Neutrophil (primary cell): ENCODE measurements at regions not wholly inside any gene's neighbourhood (a gene's known extent, or its start where the extent isn't known, plus 50 kb on each side); places are given as distances from the start of the nearest gene placed in this dataset.
"Not testable (repeated sequence)": the region's sequence is repeated elsewhere in the genome, so short reads cannot be mapped to it uniquely, and the experiment has no call there.

Experiments
- H3K27ac ChIP-seq: fragments of 200-600 bp; sonication (generic); 2 replicates; pipeline ENCODE4 v1.5.1; 2016; ENCODE audit warnings: mild to moderate bottlenecking, moderate library complexity
- H3K27me3 ChIP-seq: fragments of 200-600 bp; sonication (generic); 2 replicates; pipeline ENCODE4 v1.6.0; 2016; ENCODE audit warnings: mild to moderate bottlenecking
- H3K36me3 ChIP-seq: fragments of 200-600 bp; sonication (generic); 2 replicates; pipeline ENCODE4 v1.5.1; 2017
- H3K4me1 ChIP-seq, 2 experiments: fragments of 200-600 bp in 1 of 2; sonication (generic) in 1 of 2; 1 replicate in 1 of 2; 2 replicates in 1 of 2; pipeline versions ENCODE4 v1.5.1 to v1.6.1; 2013 to 2016; ENCODE audit warnings: low read depth in 1 of 2, low read length in 1 of 2, mild to moderate bottlenecking in 1 of 2, moderate library complexity in 1 of 2; ENCODE audit not compliant: control insufficient read depth in 1 of 2, insufficient read depth in 1 of 2
- H3K4me3 ChIP-seq, 2 experiments: fragments of 200-600 bp in 1 of 2; sonication (generic) in 1 of 2; 1 replicate in 1 of 2; 2 replicates in 1 of 2; pipeline ENCODE4 v1.5.1; 2013 to 2016; ENCODE audit warnings: low read depth in 1 of 2, low read length in 1 of 2, mild to moderate bottlenecking in 1 of 2, moderate library complexity in 1 of 2
- H3K9me3 ChIP-seq: fragments of 200-600 bp; sonication (generic); 2 replicates; pipeline ENCODE4 v1.5.1; 2016
- TF ChIP-seq, protein P1 (sequence below): fragments of 200-600 bp; sonication (generic); IDR thresholded peaks from 2 replicates; pipeline ENCODE4 v1.5.1; 2016; ENCODE audit warnings: antibody characterized with exemption

DNA sequence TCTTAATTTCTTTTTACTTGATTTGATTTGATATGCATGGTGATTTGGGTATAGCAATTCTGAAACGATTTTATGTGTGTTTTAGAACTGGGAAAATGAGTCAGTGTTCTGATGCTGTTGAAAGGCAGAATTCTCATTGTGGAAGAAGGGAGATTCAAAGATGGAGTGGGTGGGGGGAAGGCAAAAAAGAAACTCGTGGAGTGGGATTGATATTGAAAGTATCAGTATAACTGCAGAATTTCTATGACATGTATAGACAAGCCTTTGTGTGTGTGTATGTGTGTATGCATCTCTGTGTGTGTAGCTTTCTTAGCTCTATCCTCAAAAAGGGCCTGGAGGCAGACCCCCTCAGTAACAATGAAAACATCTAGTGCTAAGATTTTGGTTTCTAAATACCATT lies 184.3 kb upstream of the OLIG3 start:
- peaks cover 4 to 7% of the 10 kb centered on the region in 2 experiments for H3K4me1 ChIP-seq
- H3K36me3 ChIP-seq, result no peaks in the 10 kb centered on the region
- H3K27me3 ChIP-seq, result no peaks in the 10 kb centered on the region
- no peak overlapping the region for H3K27ac ChIP-seq
- H3K4me3 ChIP-seq, result no peak overlapping the region
- no peaks in the 10 kb centered on the region for H3K9me3 ChIP-seq
- TF ChIP-seq, protein P1, sequence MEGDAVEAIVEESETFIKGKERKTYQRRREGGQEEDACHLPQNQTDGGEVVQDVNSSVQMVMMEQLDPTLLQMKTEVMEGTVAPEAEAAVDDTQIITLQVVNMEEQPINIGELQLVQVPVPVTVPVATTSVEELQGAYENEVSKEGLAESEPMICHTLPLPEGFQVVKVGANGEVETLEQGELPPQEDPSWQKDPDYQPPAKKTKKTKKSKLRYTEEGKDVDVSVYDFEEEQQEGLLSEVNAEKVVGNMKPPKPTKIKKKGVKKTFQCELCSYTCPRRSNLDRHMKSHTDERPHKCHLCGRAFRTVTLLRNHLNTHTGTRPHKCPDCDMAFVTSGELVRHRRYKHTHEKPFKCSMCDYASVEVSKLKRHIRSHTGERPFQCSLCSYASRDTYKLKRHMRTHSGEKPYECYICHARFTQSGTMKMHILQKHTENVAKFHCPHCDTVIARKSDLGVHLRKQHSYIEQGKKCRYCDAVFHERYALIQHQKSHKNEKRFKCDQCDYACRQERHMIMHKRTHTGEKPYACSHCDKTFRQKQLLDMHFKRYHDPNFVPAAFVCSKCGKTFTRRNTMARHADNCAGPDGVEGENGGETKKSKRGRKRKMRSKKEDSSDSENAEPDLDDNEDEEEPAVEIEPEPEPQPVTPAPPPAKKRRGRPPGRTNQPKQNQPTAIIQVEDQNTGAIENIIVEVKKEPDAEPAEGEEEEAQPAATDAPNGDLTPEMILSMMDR, result no peak

DNA sequence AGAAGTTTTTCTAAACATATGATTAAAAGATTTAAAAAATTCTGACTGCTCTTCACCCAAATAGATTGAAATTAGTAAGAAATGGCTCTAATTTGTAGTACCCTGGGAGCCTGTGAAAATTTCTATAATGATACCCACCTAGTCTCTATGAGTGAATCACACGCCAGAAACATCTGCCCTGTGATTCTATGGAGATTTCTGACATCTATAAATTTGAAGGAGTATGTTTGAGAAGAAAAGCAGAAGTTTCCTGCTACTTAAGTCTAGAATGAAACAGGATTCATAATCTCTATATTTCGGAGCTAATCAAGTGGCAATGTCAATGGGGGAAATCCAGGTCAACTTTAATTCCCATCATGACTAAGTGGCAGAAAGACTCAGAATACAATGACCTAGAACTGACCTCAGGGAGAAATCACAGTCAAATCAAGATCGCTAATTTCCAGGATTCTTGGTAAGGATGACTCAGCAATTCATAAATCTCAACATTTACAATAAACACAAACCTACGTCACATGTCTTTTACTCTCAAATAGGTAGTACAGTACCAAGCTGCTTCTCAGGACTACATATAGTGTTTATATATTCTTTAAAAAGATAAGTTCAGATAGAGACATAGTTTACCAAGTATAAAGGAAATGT lies 186.2 kb upstream of the TNFAIP3 start:
- Histone ChIP-seq H3K27me3 (peaks cover 6% of the 10 kb centered on the region), H3K4me3 (no peak overlapping the region)
- TF ChIP-seq, protein P1, result no peak

DNA sequence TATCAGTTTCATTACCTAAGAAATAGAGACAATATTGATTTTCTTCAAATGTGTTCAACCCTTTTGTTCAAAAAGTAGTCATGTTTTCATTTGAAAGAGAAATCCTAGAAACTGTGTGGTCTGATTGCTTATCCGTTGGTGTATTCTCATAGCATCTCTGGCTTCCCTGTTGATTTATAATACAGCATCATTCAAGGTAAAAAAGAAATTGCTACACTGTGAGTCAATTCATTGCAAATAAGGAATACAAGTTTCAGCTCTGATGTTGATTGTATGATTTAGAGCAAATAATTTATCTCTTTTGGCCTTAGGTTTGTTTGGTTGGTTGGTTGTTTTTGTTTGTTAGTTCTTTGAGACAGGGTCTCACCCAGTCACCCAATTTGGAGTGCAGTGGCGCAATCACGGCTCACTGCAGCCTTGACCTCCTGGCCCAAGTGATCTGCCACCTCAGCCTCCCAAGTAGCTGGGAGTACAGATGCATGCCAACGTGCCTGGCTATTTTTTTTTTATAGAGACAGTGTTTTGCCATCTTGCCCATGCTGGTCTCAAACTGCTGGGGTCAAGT lies 185.5 kb upstream of the TNFAIP3 start:
- Histone ChIP-seq H3K4me3 (no peak overlapping the region), H3K36me3 (no peaks in the 10 kb centered on the region), H3K9me3 (no peaks in the 10 kb centered on the region), H3K27ac (no peak overlapping the region), H3K27me3 (peaks cover 10% of the 10 kb centered on the region), H3K4me1 (peaks cover 4 to 7% of the 10 kb centered on the region in 2 experiments)
- TF ChIP-seq, protein P1, result no peak

More for the DNA sequence above, 186.2 kb upstream of the TNFAIP3 start:
- Histone ChIP-seq H3K9me3 (no peaks in the 10 kb centered on the region), H3K4me1 (peaks cover 4 to 7% of the 10 kb centered on the region in 2 experiments), H3K36me3 (no peaks in the 10 kb centered on the region), H3K27ac (no peak overlapping the region)

DNA sequence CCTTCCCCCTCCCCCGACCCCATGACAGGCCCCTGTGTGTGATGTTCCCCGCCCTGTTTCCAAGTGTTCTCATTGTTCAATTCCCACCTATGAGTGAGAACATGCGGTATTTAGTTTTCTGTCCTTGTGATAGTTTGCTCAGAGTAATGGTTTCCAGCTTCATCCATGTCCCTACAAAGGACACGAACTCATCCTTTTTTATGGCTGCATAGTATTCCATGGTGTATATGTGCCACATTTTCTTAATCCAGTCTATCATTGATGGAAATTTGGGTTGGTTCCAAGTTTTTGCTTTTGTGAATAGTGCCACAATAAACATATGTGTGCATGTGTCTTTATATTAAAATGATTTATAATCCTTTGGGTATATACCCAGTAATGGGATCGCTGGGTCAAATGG lies 184.4 kb upstream of the TNFAIP3 start:
- H3K36me3 ChIP-seq, H3K27ac ChIP-seq, H3K4me1 ChIP-seq, H3K4me3 ChIP-seq, H3K9me3 ChIP-seq: not testable (repeated sequence)
- H3K27me3 ChIP-seq, result peaks cover 17% of the 10 kb centered on the region

DNA sequence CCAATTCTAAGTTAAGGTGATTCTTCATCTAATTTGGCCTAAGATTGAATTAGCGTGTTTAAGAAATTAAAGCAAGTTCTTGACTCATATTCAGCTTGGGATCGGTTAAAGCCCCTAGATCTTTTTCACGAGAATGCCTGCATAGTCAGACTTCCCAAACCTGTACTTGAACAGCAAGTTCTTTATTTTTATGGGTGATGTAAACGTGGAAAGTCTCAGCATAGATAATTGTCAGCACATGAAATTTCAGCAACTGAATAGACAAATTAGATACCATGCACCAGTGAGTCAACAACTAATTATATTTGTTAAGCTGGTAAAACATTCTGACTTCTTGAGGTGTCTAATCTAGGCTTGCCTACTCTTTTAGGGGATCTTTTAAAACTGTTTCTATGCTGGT lies 183.1 kb upstream of the TNFAIP3 start:
- TF ChIP-seq, protein P1, result no peak
- Histone ChIP-seq H3K4me1 (peaks cover 0 to 4% of the 10 kb centered on the region in 2 experiments), H3K36me3 (no peaks in the 10 kb centered on the region), H3K27ac (no peak overlapping the region), H3K9me3 (no peaks in the 10 kb centered on the region), H3K27me3 (peaks cover 17% of the 10 kb centered on the region), H3K4me3 (no peak overlapping the region)

DNA sequence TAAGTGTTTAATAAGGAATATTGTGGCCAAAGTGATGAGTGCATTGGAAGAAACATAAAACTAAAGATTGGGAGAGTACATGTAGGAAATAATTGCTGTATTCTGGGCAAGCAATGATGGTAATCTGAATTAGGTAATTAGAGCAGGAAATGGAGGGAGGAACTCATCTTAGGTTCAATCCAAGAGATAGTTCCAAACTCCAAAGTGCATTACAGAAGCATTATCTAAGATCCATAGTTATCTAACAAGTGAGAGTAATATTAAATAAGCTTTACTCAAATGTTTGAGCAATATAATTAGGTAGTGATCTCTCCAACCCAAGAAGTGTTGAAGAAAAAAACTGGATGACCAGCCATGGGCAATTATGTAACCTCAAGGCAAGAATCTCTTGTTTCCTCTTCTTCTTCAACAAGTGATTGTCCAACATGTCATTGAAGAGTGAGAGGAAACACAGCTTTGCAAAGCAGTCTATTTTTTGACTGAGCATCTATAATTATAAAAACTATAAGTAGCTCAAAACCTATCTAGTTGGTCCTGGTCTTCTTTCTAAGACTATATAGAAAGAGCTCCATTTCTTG lies 181.2 kb upstream of the TNFAIP3 start:
- H3K27me3 ChIP-seq, result peaks cover 17% of the 10 kb centered on the region
- TF ChIP-seq, protein P1, result no peak
- H3K36me3 ChIP-seq, result no peaks in the 10 kb centered on the region
- peaks cover 0 to 1% of the 10 kb centered on the region in 2 experiments for H3K4me1 ChIP-seq
- H3K4me3 ChIP-seq, result no peak overlapping the region
- H3K27ac ChIP-seq, result no peak overlapping the region
- H3K9me3 ChIP-seq, result no peaks in the 10 kb centered on the region
